ENCODE measurements at regions not wholly inside any gene's neighbourhood (a gene's known extent, or its start where the extent isn't known, plus 50 kb on each side); places are given as distances from the start of the nearest gene placed in this dataset.

- WGBS (ENCODE audit: insufficient coverage, low lambda C conversion rate): no CpG with 5 or more reads among the region's 28 CpGs
- Histone ChIP-seq H3K4me1 (ENCODE audit: control insufficient read depth, insufficient read depth, low read length) (no peaks in the 10 kb centered on the region), H3K36me3 (ENCODE audit: control insufficient read depth, insufficient read depth, low read length) (no peaks in the 10 kb centered on the region), H3K9me3 (ENCODE audit: control insufficient read depth, low read depth, low read length) (no peaks in the 10 kb centered on the region), H3K27me3 (ENCODE audit: control insufficient read depth, insufficient read depth, low read length) (peaks cover 4% of the 10 kb centered on the region), H3K4me3 (ENCODE audit: low read length) (no peak overlapping the region), H3K27ac (ENCODE audit: low read length) (no peak overlapping the region)
- DNase-seq: no peak
These were observed 86.7 kb upstream of the TTC34 start for GRCh38 chr1:2887941-2888855.

GRCh38 chr1:2890221-2890850 is 88.8 kb upstream of the TTC34 start:
- no CpG with 5 or more reads among the region's 14 CpGs for WGBS (ENCODE audit: insufficient coverage, low lambda C conversion rate)
- no peaks in the 10 kb centered on the region for H3K9me3 ChIP-seq (ENCODE audit: control insufficient read depth, low read depth, low read length)
- peaks cover 4% of the 10 kb centered on the region for H3K27me3 ChIP-seq (ENCODE audit: control insufficient read depth, insufficient read depth, low read length)
- H3K36me3 ChIP-seq (ENCODE audit: control insufficient read depth, insufficient read depth, low read length): no peaks in the 10 kb centered on the region
- no peak overlapping the region for H3K4me3 ChIP-seq (ENCODE audit: low read length)
- DNase-seq: no peak
- H3K4me1 ChIP-seq (ENCODE audit: control insufficient read depth, insufficient read depth, low read length): no peaks in the 10 kb centered on the region
- no peak overlapping the region for H3K27ac ChIP-seq (ENCODE audit: low read length)

GRCh38 chr1:2891923-2892448 is 90.5 kb upstream of the TTC34 start:
- no peak for DNase-seq
- Histone ChIP-seq H3K36me3 (ENCODE audit: control insufficient read depth, insufficient read depth, low read length) (no peaks in the 10 kb centered on the region), H3K4me3 (ENCODE audit: low read length) (no peak overlapping the region), H3K27ac (ENCODE audit: low read length) (no peak overlapping the region), H3K27me3 (ENCODE audit: control insufficient read depth, insufficient read depth, low read length) (peaks cover 4% of the 10 kb centered on the region), H3K4me1 (ENCODE audit: control insufficient read depth, insufficient read depth, low read length) (no peaks in the 10 kb centered on the region), H3K9me3 (ENCODE audit: control insufficient read depth, low read depth, low read length) (no peaks in the 10 kb centered on the region)
- WGBS (ENCODE audit: insufficient coverage, low lambda C conversion rate): 74% methylated on average over 3 of the region's 22 CpGs

GRCh38 chr1:2893473-2894120 is 92.1 kb upstream of the TTC34 start:
- Histone ChIP-seq H3K36me3 (ENCODE audit: control insufficient read depth, insufficient read depth, low read length) (no peaks in the 10 kb centered on the region), H3K4me1 (ENCODE audit: control insufficient read depth, insufficient read depth, low read length) (no peaks in the 10 kb centered on the region), H3K4me3 (ENCODE audit: low read length) (no peak overlapping the region), H3K27me3 (ENCODE audit: control insufficient read depth, insufficient read depth, low read length) (peaks cover 4% of the 10 kb centered on the region), H3K9me3 (ENCODE audit: control insufficient read depth, low read depth, low read length) (no peaks in the 10 kb centered on the region), H3K27ac (ENCODE audit: low read length) (no peak overlapping the region)
- no peak for DNase-seq
- WGBS (ENCODE audit: insufficient coverage, low lambda C conversion rate): no CpG with 5 or more reads among the region's 20 CpGs

GRCh38 chr1:2894381-2895041 is 93.0 kb upstream of the TTC34 start:
- Histone ChIP-seq H3K27me3 (ENCODE audit: control insufficient read depth, insufficient read depth, low read length) (peaks cover 4% of the 10 kb centered on the region), H3K36me3 (ENCODE audit: control insufficient read depth, insufficient read depth, low read length) (no peaks in the 10 kb centered on the region), H3K4me3 (ENCODE audit: low read length) (no peak overlapping the region), H3K9me3 (ENCODE audit: control insufficient read depth, low read depth, low read length) (no peaks in the 10 kb centered on the region), H3K27ac (ENCODE audit: low read length) (no peak overlapping the region), H3K4me1 (ENCODE audit: control insufficient read depth, insufficient read depth, low read length) (no peaks in the 10 kb centered on the region)
- no peak for DNase-seq
- no CpG with 5 or more reads among the region's 27 CpGs for WGBS (ENCODE audit: insufficient coverage, low lambda C conversion rate)

- H3K4me3 ChIP-seq (ENCODE audit: low read length): no peak overlapping the region
- H3K9me3 ChIP-seq (ENCODE audit: control insufficient read depth, low read depth, low read length): no peaks in the 10 kb centered on the region
- no peaks in the 10 kb centered on the region for H3K4me1 ChIP-seq (ENCODE audit: control insufficient read depth, insufficient read depth, low read length)
- no peaks in the 10 kb centered on the region for H3K36me3 ChIP-seq (ENCODE audit: control insufficient read depth, insufficient read depth, low read length)
- H3K27me3 ChIP-seq (ENCODE audit: control insufficient read depth, insufficient read depth, low read length): peaks cover 4% of the 10 kb centered on the region
- DNase-seq: no peak
- no peak overlapping the region for H3K27ac ChIP-seq (ENCODE audit: low read length)
- WGBS (ENCODE audit: insufficient coverage, low lambda C conversion rate): no CpG with 5 or more reads among the region's 7 CpGs
These were observed 95.3 kb upstream of the TTC34 start for GRCh38 chr1:2896824-2897223.

GRCh38 chr1:2903226-2903625 is 101.7 kb upstream of the TTC34 start:
- WGBS (ENCODE audit: insufficient coverage, low lambda C conversion rate): no CpG with 5 or more reads among the region's 19 CpGs
- no peaks in the 10 kb centered on the region for H3K36me3 ChIP-seq (ENCODE audit: control insufficient read depth, insufficient read depth, low read length)
- peaks cover 8% of the 10 kb centered on the region for H3K27me3 ChIP-seq (ENCODE audit: control insufficient read depth, insufficient read depth, low read length)
- no peak for DNase-seq
- H3K4me3 ChIP-seq (ENCODE audit: low read length): no peak overlapping the region
- H3K27ac ChIP-seq (ENCODE audit: low read length): no peak overlapping the region
- no peaks in the 10 kb centered on the region for H3K9me3 ChIP-seq (ENCODE audit: control insufficient read depth, low read depth, low read length)
- no peaks in the 10 kb centered on the region for H3K4me1 ChIP-seq (ENCODE audit: control insufficient read depth, insufficient read depth, low read length)

GRCh38 chr1:2904191-2904590 is 102.7 kb upstream of the TTC34 start:
- no peaks in the 10 kb centered on the region for H3K4me1 ChIP-seq (ENCODE audit: control insufficient read depth, insufficient read depth, low read length)
- H3K27me3 ChIP-seq (ENCODE audit: control insufficient read depth, insufficient read depth, low read length): peaks cover 8% of the 10 kb centered on the region
- no peak overlapping the region for H3K4me3 ChIP-seq (ENCODE audit: low read length)
- H3K9me3 ChIP-seq (ENCODE audit: control insufficient read depth, low read depth, low read length): no peaks in the 10 kb centered on the region
- no peak overlapping the region for H3K27ac ChIP-seq (ENCODE audit: low read length)
- no peak for DNase-seq
- H3K36me3 ChIP-seq (ENCODE audit: control insufficient read depth, insufficient read depth, low read length): no peaks in the 10 kb centered on the region
- no CpG with 5 or more reads among the region's 15 CpGs for WGBS (ENCODE audit: insufficient coverage, low lambda C conversion rate)

- Histone ChIP-seq H3K4me3 (ENCODE audit: low read length) (no peak overlapping the region), H3K27ac (ENCODE audit: low read length) (no peak overlapping the region), H3K36me3 (ENCODE audit: control insufficient read depth, insufficient read depth, low read length) (no peaks in the 10 kb centered on the region), H3K4me1 (ENCODE audit: control insufficient read depth, insufficient read depth, low read length) (no peaks in the 10 kb centered on the region), H3K9me3 (ENCODE audit: control insufficient read depth, low read depth, low read length) (no peaks in the 10 kb centered on the region), H3K27me3 (ENCODE audit: control insufficient read depth, insufficient read depth, low read length) (peaks cover 8% of the 10 kb centered on the region)
- WGBS (ENCODE audit: insufficient coverage, low lambda C conversion rate): no CpG with 5 or more reads among the region's 12 CpGs
- DNase-seq: no peak
These were observed 103.9 kb upstream of the TTC34 start for GRCh38 chr1:2905356-2905755.

GRCh38 chr1:2906085-2906484 is 104.6 kb upstream of the TTC34 start:
- Histone ChIP-seq H3K9me3 (ENCODE audit: control insufficient read depth, low read depth, low read length) (no peaks in the 10 kb centered on the region), H3K27me3 (ENCODE audit: control insufficient read depth, insufficient read depth, low read length) (peaks cover 8% of the 10 kb centered on the region), H3K27ac (ENCODE audit: low read length) (no peak overlapping the region), H3K36me3 (ENCODE audit: control insufficient read depth, insufficient read depth, low read length) (no peaks in the 10 kb centered on the region), H3K4me1 (ENCODE audit: control insufficient read depth, insufficient read depth, low read length) (no peaks in the 10 kb centered on the region), H3K4me3 (ENCODE audit: low read length) (no peak overlapping the region)
- WGBS (ENCODE audit: insufficient coverage, low lambda C conversion rate): no CpG with 5 or more reads among the region's 20 CpGs
- peak; percentile 16 for DNase-seq
